Fibroblast of lung (primary cell): ENCODE measurements at regions not wholly inside any gene's neighbourhood (a gene's known extent, or its start where the extent isn't known, plus 50 kb on each side); places are given as distances from the start of the nearest gene placed in this dataset.

ENCODE experiments used
- CTCF ChIP-seq, 2 donors: IDR thresholded peaks in 1 of 2; conservative IDR thresholded peaks in 1 of 2; 1 replicate in 1 of 2; 2 replicates in 1 of 2; pipeline ENCODE4 v1.5.1; 2011 to 2012; ENCODE audit warnings: low read length in 2 of 2, control low read depth in 1 of 2, inconsistent platforms in 1 of 2, low read depth in 1 of 2, mild to moderate bottlenecking in 1 of 2
- EZH2 ChIP-seq: IDR thresholded peaks from 2 replicates; pipeline ENCODE4 v1.5.1; 2012; ENCODE audit warnings: low read length, control low read depth, mild to moderate bottlenecking; ENCODE audit errors: missing control alignments

GRCh38 chr13:73696713-73697112 is 437.5 kb downstream of the KLF12 start:
- no peak for TF ChIP-seq CTCF (conservative IDR thresholded peaks at IDR 0.05 in 1 of 2, IDR thresholded peaks at IDR 0.05 in 1 of 2; ENCODE audit: low read depth in 1 of 2, low read length in 2 of 2)
- no peak for TF ChIP-seq EZH2
